Suppressor macrophage treated with lipopolysaccharide for 4 hours (primary cell): ENCODE measurements at regions not wholly inside any gene's neighbourhood (a gene's known extent, or its start where the extent isn't known, plus 50 kb on each side); places are given as distances from the start of the nearest gene placed in this dataset.

ENCODE experiments used
- DNase-seq: peaks from one replicate; pipeline ENCODE4 v3.0.0-alpha.2; 2020

GRCh38 chr5:124089578-124089977, 577.6 kb downstream of the CSNK1G3 start:
- DNase-seq = no peak

GRCh38 chr5:124088289-124089032, 576.5 kb downstream of the CSNK1G3 start:
- no peak for DNase-seq

GRCh38 chr5:124087752-124088151, 575.8 kb downstream of the CSNK1G3 start:
- DNase-seq = no peak

- DNase-seq = no peak
These were observed 568.3 kb downstream of the CSNK1G3 start for GRCh38 chr5:124080256-124080655.

GRCh38 chr5:124079062-124079461, 567.1 kb downstream of the CSNK1G3 start:
- DNase-seq = no peak

- DNase-seq = no peak
These were observed 562.5 kb downstream of the CSNK1G3 start for GRCh38 chr5:124074500-124074899.

- no peak for DNase-seq
These were observed 560.6 kb downstream of the CSNK1G3 start for GRCh38 chr5:124072570-124072969.

GRCh38 chr5:124071039-124071438, 559.1 kb downstream of the CSNK1G3 start:
- DNase-seq = no peak

GRCh38 chr5:124065508-124065907, 553.5 kb downstream of the CSNK1G3 start:
- no peak for DNase-seq

- DNase-seq = no peak
These were observed 553.0 kb downstream of the CSNK1G3 start for GRCh38 chr5:124064956-124065355.

- DNase-seq = no peak
These were observed 549.7 kb downstream of the CSNK1G3 start for GRCh38 chr5:124061663-124062062.

GRCh38 chr5:124061068-124061430, 549.1 kb downstream of the CSNK1G3 start:
- DNase-seq = no peak

GRCh38 chr5:124060413-124061067, 548.6 kb downstream of the CSNK1G3 start:
- DNase-seq = no peak

GRCh38 chr5:124060011-124060410, 548.0 kb downstream of the CSNK1G3 start:
- DNase-seq = no peak

GRCh38 chr5:124059200-124059599, 547.2 kb downstream of the CSNK1G3 start:
- DNase-seq = no peak

GRCh38 chr5:124057724-124058231, 545.8 kb downstream of the CSNK1G3 start:
- no peak for DNase-seq

- DNase-seq = peak; percentile 64
These were observed 545.2 kb downstream of the CSNK1G3 start for GRCh38 chr5:124056991-124057723.

GRCh38 chr5:124056326-124056990, 544.5 kb downstream of the CSNK1G3 start:
- no peak for DNase-seq

GRCh38 chr5:124055751-124056150, 543.8 kb downstream of the CSNK1G3 start:
- DNase-seq = no peak

- no peak for DNase-seq
These were observed 542.6 kb downstream of the CSNK1G3 start for GRCh38 chr5:124054564-124054963.

- DNase-seq = no peak
These were observed 541.4 kb downstream of the CSNK1G3 start for GRCh38 chr5:124053340-124053739.

- DNase-seq = no peak
These were observed 540.2 kb downstream of the CSNK1G3 start for GRCh38 chr5:124052201-124052600.

GRCh38 chr5:124050120-124050770, 538.3 kb downstream of the CSNK1G3 start:
- DNase-seq = no peak
